ENCODE measurements at regions not wholly inside any gene's neighbourhood (a gene's known extent, or its start where the extent isn't known, plus 50 kb on each side); places are given as distances from the start of the nearest gene placed in this dataset.
A peak's percentile ranks its signal among the peaks of the same experiment; 100 is the strongest.
"Not testable (repeated sequence)": the region's sequence is repeated elsewhere in the genome, so short reads cannot be mapped to it uniquely, and the experiment has no call there.

DNA sequence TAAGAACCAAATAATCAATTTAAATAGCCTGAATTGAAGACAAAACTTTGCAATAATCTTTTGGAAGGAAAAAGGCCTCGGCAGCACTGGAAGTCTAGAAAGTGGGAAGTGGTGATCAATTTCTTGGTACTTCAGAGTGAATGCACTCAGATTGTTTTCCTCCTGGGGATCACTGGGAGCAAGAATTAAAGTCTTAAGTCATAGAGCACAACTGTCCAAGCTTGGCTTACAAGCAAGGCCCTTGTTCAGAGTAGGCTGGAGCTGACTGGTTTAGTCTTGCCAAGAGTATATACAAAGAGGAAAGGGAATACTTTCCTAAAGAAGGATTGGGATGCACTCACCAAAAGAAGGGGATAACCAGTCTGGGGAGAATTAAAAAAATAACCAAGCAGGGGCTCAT, 637.1 kb downstream of the CCSER2 start:
- no peaks in the 10 kb centered on the region for H3K4me1 ChIP-seq
- H3K27ac ChIP-seq = no peak overlapping the region
- no peak overlapping the region for H3K4me3 ChIP-seq
- H3K36me3 ChIP-seq = no peaks in the 10 kb centered on the region
- H3K9me3 ChIP-seq = no peaks in the 10 kb centered on the region
- no peak for DNase-seq (ENCODE audit: low spot score)
- no peaks in the 10 kb centered on the region for H3K27me3 ChIP-seq
- TF ChIP-seq, protein P1, sequence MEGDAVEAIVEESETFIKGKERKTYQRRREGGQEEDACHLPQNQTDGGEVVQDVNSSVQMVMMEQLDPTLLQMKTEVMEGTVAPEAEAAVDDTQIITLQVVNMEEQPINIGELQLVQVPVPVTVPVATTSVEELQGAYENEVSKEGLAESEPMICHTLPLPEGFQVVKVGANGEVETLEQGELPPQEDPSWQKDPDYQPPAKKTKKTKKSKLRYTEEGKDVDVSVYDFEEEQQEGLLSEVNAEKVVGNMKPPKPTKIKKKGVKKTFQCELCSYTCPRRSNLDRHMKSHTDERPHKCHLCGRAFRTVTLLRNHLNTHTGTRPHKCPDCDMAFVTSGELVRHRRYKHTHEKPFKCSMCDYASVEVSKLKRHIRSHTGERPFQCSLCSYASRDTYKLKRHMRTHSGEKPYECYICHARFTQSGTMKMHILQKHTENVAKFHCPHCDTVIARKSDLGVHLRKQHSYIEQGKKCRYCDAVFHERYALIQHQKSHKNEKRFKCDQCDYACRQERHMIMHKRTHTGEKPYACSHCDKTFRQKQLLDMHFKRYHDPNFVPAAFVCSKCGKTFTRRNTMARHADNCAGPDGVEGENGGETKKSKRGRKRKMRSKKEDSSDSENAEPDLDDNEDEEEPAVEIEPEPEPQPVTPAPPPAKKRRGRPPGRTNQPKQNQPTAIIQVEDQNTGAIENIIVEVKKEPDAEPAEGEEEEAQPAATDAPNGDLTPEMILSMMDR (IDR thresholded peaks at IDR 0.05) = no peak

DNA sequence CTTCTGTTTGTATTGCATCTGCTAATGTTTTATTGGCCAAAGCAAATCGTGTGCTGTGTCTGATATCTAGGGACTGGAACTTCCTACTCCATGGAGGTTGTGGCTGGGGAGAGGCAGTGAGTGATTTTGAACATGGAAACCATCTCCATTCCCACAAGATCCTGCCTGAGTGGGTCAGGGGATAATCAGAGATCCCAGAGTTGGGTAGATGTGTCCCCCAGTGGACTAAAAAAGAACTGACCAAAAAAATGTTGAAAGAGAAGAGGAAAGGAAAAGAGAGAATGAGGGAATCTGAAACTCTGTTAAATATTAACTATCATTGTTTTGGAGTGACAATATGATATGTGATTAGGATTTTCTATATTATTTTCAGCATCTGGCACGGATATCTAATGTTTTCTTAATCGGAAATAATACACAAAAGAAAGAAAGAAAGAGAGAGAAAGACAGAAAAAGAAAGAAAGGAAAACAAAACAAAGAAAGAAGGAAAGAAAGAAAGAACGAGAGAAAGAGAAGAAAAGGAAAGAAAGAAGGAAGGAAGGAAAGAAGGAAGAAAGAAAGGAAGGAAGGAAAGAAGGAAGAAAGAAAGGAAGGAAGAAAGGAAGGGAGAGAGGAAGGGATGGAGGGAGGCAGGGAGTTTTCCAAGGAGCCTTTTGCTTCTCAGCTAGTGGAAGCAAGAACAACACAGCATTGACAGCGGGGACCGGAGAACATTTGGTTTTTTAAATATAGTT, 638.5 kb downstream of the CCSER2 start:
- Histone ChIP-seq H3K4me3 (no peak overlapping the region), H3K9me3 (no peaks in the 10 kb centered on the region), H3K36me3 (no peaks in the 10 kb centered on the region), H3K4me1 (no peaks in the 10 kb centered on the region), H3K27me3 (no peaks in the 10 kb centered on the region), H3K27ac (no peak overlapping the region)
- DNase-seq (ENCODE audit: low spot score) = no peak
- TF ChIP-seq, protein P1 (IDR thresholded peaks at IDR 0.05) = peak in 1 of 2 donors; percentile 34

DNA sequence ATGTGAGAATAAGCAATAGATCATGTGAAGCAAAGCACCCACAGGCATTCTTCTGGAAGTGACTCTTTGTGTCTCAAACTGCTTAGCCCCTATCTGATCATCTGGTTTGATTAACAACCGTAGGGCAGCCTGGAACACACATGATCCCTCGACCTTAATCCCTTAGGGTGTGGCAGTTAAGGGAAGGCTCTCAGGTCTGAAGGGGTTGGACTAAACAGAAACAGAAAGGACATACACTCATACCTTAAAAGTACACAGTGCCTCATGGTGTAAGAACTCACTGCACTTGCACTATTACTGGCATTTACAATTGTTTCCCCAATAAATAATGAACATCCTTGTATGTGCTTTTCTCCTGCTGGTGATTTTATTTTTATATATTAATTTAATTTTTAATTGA, 640.9 kb downstream of the CCSER2 start:
- H3K4me3 ChIP-seq; H3K9me3 ChIP-seq; H3K27ac ChIP-seq; H3K36me3 ChIP-seq; H3K4me1 ChIP-seq; DNase-seq (ENCODE audit: low spot score); H3K27me3 ChIP-seq: not testable (repeated sequence)

DNA sequence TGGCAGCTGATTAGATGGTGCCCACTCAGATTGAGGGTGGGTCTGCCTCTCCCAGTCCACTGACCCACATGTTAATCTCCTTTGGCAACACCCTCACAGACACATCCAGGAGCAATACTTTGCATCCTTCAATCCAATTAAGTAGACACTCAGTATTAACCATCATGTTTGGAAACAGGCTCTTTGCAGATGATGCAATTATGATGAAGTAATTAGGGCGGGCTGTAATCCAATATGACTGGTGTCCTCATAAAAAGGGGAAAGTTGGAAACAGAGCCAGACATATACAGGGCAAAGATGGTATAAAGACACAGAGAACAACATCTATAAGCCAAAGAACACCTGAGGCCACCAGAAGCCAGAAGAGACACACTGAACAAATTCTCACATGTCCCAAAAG, 658.6 kb downstream of the CCSER2 start:
- Histone ChIP-seq H3K4me1 (no peaks in the 10 kb centered on the region), H3K36me3 (no peaks in the 10 kb centered on the region), H3K27me3 (no peaks in the 10 kb centered on the region), H3K9me3 (no peaks in the 10 kb centered on the region), H3K27ac (no peak overlapping the region), H3K4me3 (no peak overlapping the region)
- TF ChIP-seq, protein P1 (IDR thresholded peaks at IDR 0.05) = no peak
- DNase-seq (ENCODE audit: low spot score) = no peak

DNA sequence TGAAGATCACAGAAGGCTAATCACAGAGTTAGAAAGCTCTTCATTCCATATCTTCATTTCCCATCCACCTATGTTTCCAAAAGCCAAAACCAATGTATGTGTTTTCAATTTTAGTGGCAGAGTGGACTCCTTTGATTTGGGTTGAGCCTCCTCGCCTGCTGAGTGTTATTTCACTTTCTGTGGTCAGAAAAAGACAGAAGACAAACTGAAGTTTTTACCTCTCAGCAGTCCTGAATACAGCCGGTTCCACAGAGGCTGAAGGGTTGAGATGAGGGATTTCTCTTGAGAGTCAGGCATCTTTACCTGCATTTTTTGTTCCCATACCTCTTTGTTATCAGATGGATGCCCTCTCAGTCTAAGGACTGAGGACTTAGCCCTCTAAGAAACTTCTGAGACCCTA, 659.6 kb downstream of the CCSER2 start:
- DNase-seq (ENCODE audit: low spot score) = no peak
- Histone ChIP-seq H3K27ac (no peak overlapping the region), H3K9me3 (no peaks in the 10 kb centered on the region), H3K27me3 (no peaks in the 10 kb centered on the region), H3K36me3 (no peaks in the 10 kb centered on the region), H3K4me3 (no peak overlapping the region), H3K4me1 (no peaks in the 10 kb centered on the region)
- TF ChIP-seq, protein P1 (IDR thresholded peaks at IDR 0.05) = no peak

DNA sequence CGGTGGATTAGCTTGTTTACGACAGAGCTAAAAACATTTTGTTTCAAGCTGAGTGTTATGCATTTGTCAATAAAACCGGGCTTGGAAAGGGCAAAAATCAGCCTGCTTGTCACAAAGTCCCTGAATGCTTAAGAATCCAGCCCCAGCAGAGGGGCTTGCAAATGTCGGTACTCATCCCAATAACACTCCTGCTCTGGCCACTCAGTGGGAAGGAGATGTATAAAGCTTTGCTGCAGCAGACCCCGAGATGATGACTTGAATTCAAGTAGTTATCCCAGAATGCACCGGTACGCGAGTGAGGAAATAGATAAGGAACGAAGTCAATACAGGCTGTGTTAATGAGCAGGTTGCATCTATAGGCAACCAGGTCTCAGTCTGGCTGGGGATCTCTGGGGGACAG, 662.3 kb downstream of the CCSER2 start:
- H3K27me3 ChIP-seq = no peaks in the 10 kb centered on the region
- no peaks in the 10 kb centered on the region for H3K9me3 ChIP-seq
- DNase-seq (ENCODE audit: low spot score) = no peak
- no peaks in the 10 kb centered on the region for H3K36me3 ChIP-seq
- TF ChIP-seq, protein P1 (IDR thresholded peaks at IDR 0.05) = no peak
- H3K4me3 ChIP-seq = no peak overlapping the region
- H3K4me1 ChIP-seq = no peaks in the 10 kb centered on the region
- H3K27ac ChIP-seq = no peak overlapping the region

Data from right atrium auricular region (tissue), 2 donors.